HG02981 (cell line): ENCODE measurements at regions not wholly inside any gene's neighbourhood (a gene's known extent, or its start where the extent isn't known, plus 50 kb on each side); places are given as distances from the start of the nearest gene placed in this dataset.
"Not testable (repeated sequence)": the region's sequence is repeated elsewhere in the genome, so short reads cannot be mapped to it uniquely, and the experiment has no call there.

Experiments
- ATAC-seq: cut with Tn5 transposase; IDR thresholded peaks from one replicate; pipeline ENCODE4 v1.9.1; 2021; ENCODE audit warnings: mild to moderate bottlenecking, moderate library complexity; ENCODE audit not compliant: unreplicated experiment

GRCh38 chr9:87041553-87042235 lies 94.4 kb upstream of the GAS1 start:
- not testable (repeated sequence) for ATAC-seq

GRCh38 chr9:87049929-87050608 lies 102.8 kb upstream of the GAS1 start:
- ATAC-seq: not testable (repeated sequence)

- no peak for ATAC-seq
Measured at GRCh38 chr9:87054999-87055686, 107.8 kb upstream of the GAS1 start.

- ATAC-seq: no peak
Measured at GRCh38 chr9:87059772-87060171, 112.5 kb upstream of the GAS1 start.

GRCh38 chr9:87062746-87063145 lies 115.4 kb upstream of the GAS1 start:
- ATAC-seq: no peak

- ATAC-seq: no peak
Measured at GRCh38 chr9:87063246-87063645, 115.9 kb upstream of the GAS1 start.

GRCh38 chr9:87063871-87064270 lies 116.6 kb upstream of the GAS1 start:
- no peak for ATAC-seq

- ATAC-seq: no peak
Measured at GRCh38 chr9:87064311-87064710, 117.0 kb upstream of the GAS1 start.

GRCh38 chr9:87065981-87066380 lies 118.7 kb upstream of the GAS1 start:
- ATAC-seq: no peak

- no peak for ATAC-seq
Measured at GRCh38 chr9:87067426-87067825, 120.1 kb upstream of the GAS1 start.

- ATAC-seq: no peak
Measured at GRCh38 chr9:87068177-87068840, 121.0 kb upstream of the GAS1 start.

- no peak for ATAC-seq
Measured at GRCh38 chr9:87069690-87070089, 122.4 kb upstream of the GAS1 start.

GRCh38 chr9:87070336-87070735 lies 123.0 kb upstream of the GAS1 start:
- no peak for ATAC-seq

GRCh38 chr9:87071473-87071872 lies 124.2 kb upstream of the GAS1 start:
- ATAC-seq: no peak

GRCh38 chr9:87073692-87074091 lies 126.4 kb upstream of the GAS1 start:
- no peak for ATAC-seq

- no peak for ATAC-seq
Measured at GRCh38 chr9:87075537-87075936, 128.2 kb upstream of the GAS1 start.

GRCh38 chr9:87076825-87077224 lies 129.5 kb upstream of the GAS1 start:
- ATAC-seq: no peak

GRCh38 chr9:87077986-87078385 lies 130.7 kb upstream of the GAS1 start:
- ATAC-seq: no peak

- ATAC-seq: no peak
Measured at GRCh38 chr9:87080512-87081264, 133.4 kb upstream of the GAS1 start.

- no peak for ATAC-seq
Measured at GRCh38 chr9:87081503-87081902, 134.2 kb upstream of the GAS1 start.

- ATAC-seq: no peak
Measured at GRCh38 chr9:87083986-87084385, 136.7 kb upstream of the GAS1 start.
